ENCODE measurements at regions not wholly inside any gene's neighbourhood (a gene's known extent, or its start where the extent isn't known, plus 50 kb on each side); places are given as distances from the start of the nearest gene placed in this dataset.

- TF ChIP-seq CREB1 (IDR thresholded peaks at IDR 0.05; ENCODE audit: low read depth) (no peak), EP300 (IDR thresholded peaks at IDR 0.05; ENCODE audit: borderline replicate concordance) (no peak)
These were observed 269.5 kb upstream of the NCAM2 start for GRCh38 chr21:20728691-20729090.

- no peak for TF ChIP-seq ZBTB7A (IDR thresholded peaks at IDR 0.05; ENCODE audit: low read depth)
- TF ChIP-seq EP300 (IDR thresholded peaks at IDR 0.05; ENCODE audit: borderline replicate concordance), result no peak
- TF ChIP-seq CEBPB (IDR thresholded peaks at IDR 0.05), result no peak
- no peak for TF ChIP-seq TEAD4 (IDR thresholded peaks at IDR 0.05)
- no peak for TF ChIP-seq TAF1 (IDR thresholded peaks at IDR 0.05; ENCODE audit: low read depth)
- TF ChIP-seq RAD21 (IDR thresholded peaks at IDR 0.05; ENCODE audit: low read depth), result no peak
- no peak for TF ChIP-seq TCF12 (IDR thresholded peaks at IDR 0.05; ENCODE audit: low read depth)
- TF ChIP-seq CREB1 (IDR thresholded peaks at IDR 0.05; ENCODE audit: low read depth), result no peak
- no peak for TF ChIP-seq USF1 (IDR thresholded peaks at IDR 0.05)
- no peak for TF ChIP-seq FOXM1 (IDR thresholded peaks at IDR 0.05; ENCODE audit: borderline replicate concordance, low read depth)
- TF ChIP-seq, protein P1, sequence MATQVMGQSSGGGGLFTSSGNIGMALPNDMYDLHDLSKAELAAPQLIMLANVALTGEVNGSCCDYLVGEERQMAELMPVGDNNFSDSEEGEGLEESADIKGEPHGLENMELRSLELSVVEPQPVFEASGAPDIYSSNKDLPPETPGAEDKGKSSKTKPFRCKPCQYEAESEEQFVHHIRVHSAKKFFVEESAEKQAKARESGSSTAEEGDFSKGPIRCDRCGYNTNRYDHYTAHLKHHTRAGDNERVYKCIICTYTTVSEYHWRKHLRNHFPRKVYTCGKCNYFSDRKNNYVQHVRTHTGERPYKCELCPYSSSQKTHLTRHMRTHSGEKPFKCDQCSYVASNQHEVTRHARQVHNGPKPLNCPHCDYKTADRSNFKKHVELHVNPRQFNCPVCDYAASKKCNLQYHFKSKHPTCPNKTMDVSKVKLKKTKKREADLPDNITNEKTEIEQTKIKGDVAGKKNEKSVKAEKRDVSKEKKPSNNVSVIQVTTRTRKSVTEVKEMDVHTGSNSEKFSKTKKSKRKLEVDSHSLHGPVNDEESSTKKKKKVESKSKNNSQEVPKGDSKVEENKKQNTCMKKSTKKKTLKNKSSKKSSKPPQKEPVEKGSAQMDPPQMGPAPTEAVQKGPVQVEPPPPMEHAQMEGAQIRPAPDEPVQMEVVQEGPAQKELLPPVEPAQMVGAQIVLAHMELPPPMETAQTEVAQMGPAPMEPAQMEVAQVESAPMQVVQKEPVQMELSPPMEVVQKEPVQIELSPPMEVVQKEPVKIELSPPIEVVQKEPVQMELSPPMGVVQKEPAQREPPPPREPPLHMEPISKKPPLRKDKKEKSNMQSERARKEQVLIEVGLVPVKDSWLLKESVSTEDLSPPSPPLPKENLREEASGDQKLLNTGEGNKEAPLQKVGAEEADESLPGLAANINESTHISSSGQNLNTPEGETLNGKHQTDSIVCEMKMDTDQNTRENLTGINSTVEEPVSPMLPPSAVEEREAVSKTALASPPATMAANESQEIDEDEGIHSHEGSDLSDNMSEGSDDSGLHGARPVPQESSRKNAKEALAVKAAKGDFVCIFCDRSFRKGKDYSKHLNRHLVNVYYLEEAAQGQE (IDR thresholded peaks at IDR 0.05; ENCODE audit: low read depth), result no peak
- TF ChIP-seq YY1 (IDR thresholded peaks at IDR 0.05; ENCODE audit: low read depth), result no peak
- no peak for TF ChIP-seq NFIC (IDR thresholded peaks at IDR 0.05)
- TF ChIP-seq EGR1 (IDR thresholded peaks at IDR 0.05), result no peak
These were observed 268.8 kb upstream of the NCAM2 start for GRCh38 chr21:20729376-20729775.

DNA sequence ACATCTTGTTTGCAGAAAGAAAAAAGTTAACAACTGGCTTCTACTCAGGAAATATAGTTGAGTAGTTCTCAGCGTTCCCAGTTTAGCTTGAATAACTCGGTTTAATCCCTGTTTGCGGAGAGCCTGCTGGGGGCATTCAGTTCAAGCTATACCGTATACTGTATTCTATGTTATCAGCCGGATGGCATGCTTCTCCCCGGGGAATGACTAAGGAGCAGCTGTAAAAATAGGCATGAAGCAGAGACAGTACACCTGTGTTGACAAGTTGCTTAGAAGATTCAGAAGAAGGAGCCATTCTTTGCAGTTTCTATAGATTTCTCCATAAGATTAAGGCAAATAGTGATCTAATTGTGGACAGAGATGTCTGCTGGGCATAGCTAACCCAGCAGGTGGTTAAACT, 267.8 kb upstream of the NCAM2 start:
- TF ChIP-seq YY1 (IDR thresholded peaks at IDR 0.05; ENCODE audit: low read depth) (no peak), FOXM1 (IDR thresholded peaks at IDR 0.05; ENCODE audit: borderline replicate concordance, low read depth) (no peak), RAD21 (IDR thresholded peaks at IDR 0.05; ENCODE audit: low read depth) (no peak)

GRCh38 chr21:20735257-20735656, 263.0 kb upstream of the NCAM2 start:
- TF ChIP-seq, protein P1 (IDR thresholded peaks at IDR 0.05; ENCODE audit: low read depth), result no peak
- TF ChIP-seq MAX (IDR thresholded peaks at IDR 0.05) (no peak), ZBTB7A (IDR thresholded peaks at IDR 0.05; ENCODE audit: low read depth) (no peak)

DNA sequence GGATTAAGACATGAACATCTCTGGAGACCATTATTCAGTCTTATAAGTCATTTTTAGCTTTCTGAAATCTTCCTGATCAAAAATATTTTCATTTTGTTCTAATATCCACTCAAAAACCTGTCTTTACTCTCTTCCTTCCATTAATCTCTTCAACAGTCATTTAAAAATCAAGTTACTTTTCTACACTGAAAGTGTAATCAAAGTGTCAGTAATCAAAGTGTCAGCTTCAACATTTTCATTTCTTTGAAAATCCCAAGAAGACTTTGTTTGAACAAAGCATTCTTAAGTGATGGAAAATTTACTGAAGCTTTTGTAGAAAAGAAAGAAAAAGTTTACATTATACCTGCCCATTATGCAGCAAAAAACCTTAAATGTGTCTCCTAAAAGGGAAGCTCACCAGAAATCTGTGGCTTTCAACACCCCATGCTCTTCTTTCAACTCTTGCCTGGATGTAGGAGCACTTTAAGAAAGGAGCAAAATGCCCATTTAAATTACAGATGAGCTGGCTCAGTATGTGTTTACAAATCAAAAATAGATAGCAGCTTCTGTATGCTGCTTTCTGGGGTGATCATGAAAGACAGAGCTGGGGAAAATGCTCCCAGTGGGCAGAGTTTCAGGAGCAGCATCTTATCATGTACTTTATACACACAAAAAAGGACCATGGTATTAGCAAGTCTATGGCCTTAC, 260.8 kb upstream of the NCAM2 start:
- TF ChIP-seq TAF1 (IDR thresholded peaks at IDR 0.05; ENCODE audit: low read depth) (no peak), YY1 (IDR thresholded peaks at IDR 0.05; ENCODE audit: low read depth) (no peak)

DNA sequence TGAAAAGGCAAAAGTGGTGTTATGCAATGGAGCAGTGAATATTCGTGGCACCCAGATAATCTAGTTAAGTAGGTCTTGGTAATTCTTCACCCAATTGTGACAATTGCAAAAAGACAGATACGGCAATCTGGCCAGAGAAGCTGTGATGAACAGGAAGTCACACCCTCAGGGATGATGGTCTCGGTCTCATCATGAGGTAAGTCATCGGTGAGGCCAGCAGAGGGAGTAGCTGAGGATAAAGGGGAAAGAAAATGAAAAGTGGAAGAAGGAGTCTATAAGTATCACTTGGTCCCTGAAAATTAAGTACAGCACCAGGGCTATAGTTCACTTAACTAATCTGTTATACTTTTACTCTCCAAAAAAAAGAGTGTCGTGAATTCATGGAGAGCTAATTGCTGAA, 258.8 kb upstream of the NCAM2 start:
- TF ChIP-seq EGR1 (IDR thresholded peaks at IDR 0.05) (no peak), CREB1 (IDR thresholded peaks at IDR 0.05; ENCODE audit: low read depth) (no peak), FOXM1 (IDR thresholded peaks at IDR 0.05; ENCODE audit: borderline replicate concordance, low read depth) (no peak), CEBPB (IDR thresholded peaks at IDR 0.05) (no peak), TAF1 (IDR thresholded peaks at IDR 0.05; ENCODE audit: low read depth) (no peak), MAX (IDR thresholded peaks at IDR 0.05) (no peak), EP300 (IDR thresholded peaks at IDR 0.05; ENCODE audit: borderline replicate concordance) (no peak), TCF12 (IDR thresholded peaks at IDR 0.05; ENCODE audit: low read depth) (no peak)

GRCh38 chr21:20741445-20741844, 256.8 kb upstream of the NCAM2 start:
- TF ChIP-seq ZBTB7A (IDR thresholded peaks at IDR 0.05; ENCODE audit: low read depth), result no peak
- no peak for TF ChIP-seq RAD21 (IDR thresholded peaks at IDR 0.05; ENCODE audit: low read depth)
- no peak for TF ChIP-seq USF1 (IDR thresholded peaks at IDR 0.05)
- no peak for TF ChIP-seq EP300 (IDR thresholded peaks at IDR 0.05; ENCODE audit: borderline replicate concordance)
- no peak for TF ChIP-seq EGR1 (IDR thresholded peaks at IDR 0.05)
